Sigmoid colon (tissue), 4 donors: ENCODE measurements at regions not wholly inside any gene's neighbourhood (a gene's known extent, or its start where the extent isn't known, plus 50 kb on each side); places are given as distances from the start of the nearest gene placed in this dataset.

Experiments
- CTCF ChIP-seq, 4 experiments: fragments of 450-650 bp in 3 of 4; fragments of 200-600 bp in 1 of 4; IDR thresholded peaks; one replicate each; pipeline ENCODE4 v1.5.1; 2016 to 2019; ENCODE audit warnings: antibody characterized with exemption in 4 of 4, mild to moderate bottlenecking in 3 of 4, moderate library complexity in 2 of 4
- EP300 ChIP-seq, 4 donors: sonication (generic); formaldehyde crosslinking; IDR thresholded peaks; one replicate each; pipeline ENCODE4 v1.6.1; 2017; ENCODE audit warnings: antibody characterized with exemption in 4 of 4
- POLR2A ChIP-seq, 2 donors: fragments of 450-650 bp; IDR thresholded peaks; one replicate each; pipeline ENCODE4 v1.6.1; 2016; ENCODE audit warnings: antibody characterized with exemption in 2 of 2, mild to moderate bottlenecking in 2 of 2, moderate library complexity in 2 of 2
- POLR2AphosphoS5 ChIP-seq, 4 donors: sonication (generic); formaldehyde crosslinking; IDR thresholded peaks; one replicate each; pipeline ENCODE4 v1.6.1; 2017; ENCODE audit warnings: antibody characterized with exemption in 4 of 4

- no peak for TF ChIP-seq CTCF (IDR thresholded peaks at IDR 0.05)
- no peak for TF ChIP-seq POLR2AphosphoS5 (IDR thresholded peaks at IDR 0.05)
- no peak for TF ChIP-seq EP300 (IDR thresholded peaks at IDR 0.05)
- no peak for TF ChIP-seq POLR2A (IDR thresholded peaks at IDR 0.05)
Observed at GRCh38 chr5:136598802-136599404, 233.6 kb upstream of the TRPC7 start.
